Tibial nerve (tissue), 4 donors: ENCODE measurements at regions not wholly inside any gene's neighbourhood (a gene's known extent, or its start where the extent isn't known, plus 50 kb on each side); places are given as distances from the start of the nearest gene placed in this dataset.

ENCODE experiments used
- DNase-seq, 2 donors: peaks; one replicate each; pipeline ENCODE4 v3.0.0-alpha.2; 2019; ENCODE audit warnings: low spot score in 2 of 2
- H3K27ac ChIP-seq, 4 donors: fragments of 200-600 bp; sonication (generic) in 3 of 4; one replicate each; pipeline ENCODE4 v1.5.1; 2017 to 2019; ENCODE audit warnings: mild to moderate bottlenecking in 1 of 4
- H3K27me3 ChIP-seq, 2 donors: fragments of 200-600 bp; sonication (generic) in 1 of 2; one replicate each; pipeline versions ENCODE4 v1.5.1 to v1.6.0; 2017 to 2019
- H3K36me3 ChIP-seq, 3 donors: fragments of 200-600 bp; sonication (generic); one replicate each; pipeline ENCODE4 v1.5.1; 2018 to 2019
- H3K4me1 ChIP-seq, 4 donors: fragments of 200-600 bp; sonication (generic) in 3 of 4; one replicate each; pipeline ENCODE4 v1.5.1; 2017 to 2019
- H3K4me3 ChIP-seq, 4 donors: fragments of 200-600 bp; sonication (generic) in 3 of 4; one replicate each; pipeline ENCODE4 v1.5.1; 2017 to 2019; ENCODE audit warnings: mild to moderate bottlenecking in 1 of 4, moderate library complexity in 1 of 4
- H3K9me3 ChIP-seq, 4 donors: fragments of 200-600 bp; sonication (generic) in 3 of 4; one replicate each; pipeline ENCODE4 v1.5.1; 2017 to 2019
- EP300 ChIP-seq, 2 donors: sonication (generic); formaldehyde crosslinking; IDR thresholded peaks; one replicate each; pipeline ENCODE4 v1.6.1; 2017; ENCODE audit warnings: antibody characterized with exemption in 2 of 2, mild to moderate bottlenecking in 1 of 2
- POLR2A ChIP-seq, 2 donors: fragments of 450-650 bp; IDR thresholded peaks; one replicate each; pipeline ENCODE4 v1.6.1; 2017; ENCODE audit warnings: antibody characterized with exemption in 2 of 2, mild to moderate bottlenecking in 2 of 2, moderate library complexity in 2 of 2
- WGBS, 2 donors: methylation state at CpG; one replicate each; pipeline ENCODE4 v1.1.5; 2018; 5-methylcytosine and 5-hydroxymethylcytosine counted together
- TF ChIP-seq, protein P1 (sequence below), 5 experiments: fragments of 200-600 bp in 3 of 5; fragments of 450-650 bp in 2 of 5; sonication (generic) in 3 of 5; IDR thresholded peaks; one replicate each; pipeline ENCODE4 v1.5.1; 2016 to 2019; ENCODE audit warnings: antibody characterized with exemption in 5 of 5, mild to moderate bottlenecking in 3 of 5, moderate library complexity in 2 of 5

DNA sequence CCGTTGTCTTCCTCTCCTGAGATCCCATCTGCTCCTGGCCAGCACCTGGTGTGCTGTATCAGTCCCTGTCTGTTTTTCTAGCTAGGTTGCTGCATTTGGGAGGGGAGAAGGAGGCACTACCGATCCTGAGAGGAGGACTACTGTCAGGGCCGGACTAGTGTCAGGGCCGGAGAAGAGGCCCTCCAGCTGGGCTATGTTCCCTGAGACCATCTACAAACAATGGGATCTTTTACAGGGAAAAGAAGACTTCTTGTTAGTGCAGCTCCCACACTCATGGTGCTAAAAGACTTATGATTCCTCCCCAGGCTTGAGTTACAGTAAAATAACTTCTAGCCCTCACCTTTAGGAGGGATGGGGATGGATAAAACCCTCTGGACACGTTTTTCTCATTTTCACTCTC is 141.0 kb upstream of the TNR start:
- no peaks in the 10 kb centered on the region for H3K27me3 ChIP-seq
- TF ChIP-seq POLR2A (IDR thresholded peaks at IDR 0.05): no peak
- TF ChIP-seq, protein P1, sequence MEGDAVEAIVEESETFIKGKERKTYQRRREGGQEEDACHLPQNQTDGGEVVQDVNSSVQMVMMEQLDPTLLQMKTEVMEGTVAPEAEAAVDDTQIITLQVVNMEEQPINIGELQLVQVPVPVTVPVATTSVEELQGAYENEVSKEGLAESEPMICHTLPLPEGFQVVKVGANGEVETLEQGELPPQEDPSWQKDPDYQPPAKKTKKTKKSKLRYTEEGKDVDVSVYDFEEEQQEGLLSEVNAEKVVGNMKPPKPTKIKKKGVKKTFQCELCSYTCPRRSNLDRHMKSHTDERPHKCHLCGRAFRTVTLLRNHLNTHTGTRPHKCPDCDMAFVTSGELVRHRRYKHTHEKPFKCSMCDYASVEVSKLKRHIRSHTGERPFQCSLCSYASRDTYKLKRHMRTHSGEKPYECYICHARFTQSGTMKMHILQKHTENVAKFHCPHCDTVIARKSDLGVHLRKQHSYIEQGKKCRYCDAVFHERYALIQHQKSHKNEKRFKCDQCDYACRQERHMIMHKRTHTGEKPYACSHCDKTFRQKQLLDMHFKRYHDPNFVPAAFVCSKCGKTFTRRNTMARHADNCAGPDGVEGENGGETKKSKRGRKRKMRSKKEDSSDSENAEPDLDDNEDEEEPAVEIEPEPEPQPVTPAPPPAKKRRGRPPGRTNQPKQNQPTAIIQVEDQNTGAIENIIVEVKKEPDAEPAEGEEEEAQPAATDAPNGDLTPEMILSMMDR (IDR thresholded peaks at IDR 0.05): no peak
- TF ChIP-seq EP300 (IDR thresholded peaks at IDR 0.05): no peak
- peaks cover 0 to 25% (median 0%) of the 10 kb centered on the region in 4 donors for H3K4me1 ChIP-seq
- H3K9me3 ChIP-seq: no peaks in the 10 kb centered on the region
- DNase-seq: no peak
- 46 to 47% methylated on average over 5 of the region's 5 CpGs for WGBS, 2 donors
- no peaks in the 10 kb centered on the region for H3K36me3 ChIP-seq
- no peak overlapping the region for H3K27ac ChIP-seq
- H3K4me3 ChIP-seq: no peak overlapping the region

DNA sequence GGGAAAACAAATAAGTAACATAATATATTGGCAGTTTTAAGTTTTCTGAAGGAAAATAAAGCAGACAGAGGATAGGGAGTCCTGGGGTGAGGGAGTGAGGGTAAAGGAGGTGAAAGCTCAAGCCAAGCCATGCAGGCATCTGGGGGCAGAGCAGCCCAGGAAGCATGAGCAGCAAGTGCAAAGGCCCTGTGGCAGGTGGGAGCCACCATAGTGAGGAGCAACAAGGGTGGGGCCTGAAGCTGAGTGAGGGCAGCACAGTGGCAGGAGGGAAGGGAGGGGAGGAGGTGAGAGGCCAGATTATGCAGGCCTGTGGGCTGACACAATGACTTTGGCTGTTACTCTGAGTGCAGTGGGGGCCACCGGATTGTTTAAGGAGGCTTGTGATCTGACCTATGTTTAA is 138.8 kb upstream of the TNR start:
- Histone ChIP-seq H3K27ac (no peak overlapping the region), H3K36me3 (no peaks in the 10 kb centered on the region), H3K4me3 (no peak overlapping the region), H3K27me3 (no peaks in the 10 kb centered on the region), H3K4me1 (peaks cover 0 to 18% (median 0%) of the 10 kb centered on the region in 4 donors), H3K9me3 (no peaks in the 10 kb centered on the region)
- DNase-seq: no peak
- 60 to 64% methylated on average over 1 of the region's 1 CpG for WGBS, 2 donors
- TF ChIP-seq EP300 (IDR thresholded peaks at IDR 0.05) (no peak), POLR2A (IDR thresholded peaks at IDR 0.05) (no peak)
- TF ChIP-seq, protein P1 (IDR thresholded peaks at IDR 0.05): no peak

DNA sequence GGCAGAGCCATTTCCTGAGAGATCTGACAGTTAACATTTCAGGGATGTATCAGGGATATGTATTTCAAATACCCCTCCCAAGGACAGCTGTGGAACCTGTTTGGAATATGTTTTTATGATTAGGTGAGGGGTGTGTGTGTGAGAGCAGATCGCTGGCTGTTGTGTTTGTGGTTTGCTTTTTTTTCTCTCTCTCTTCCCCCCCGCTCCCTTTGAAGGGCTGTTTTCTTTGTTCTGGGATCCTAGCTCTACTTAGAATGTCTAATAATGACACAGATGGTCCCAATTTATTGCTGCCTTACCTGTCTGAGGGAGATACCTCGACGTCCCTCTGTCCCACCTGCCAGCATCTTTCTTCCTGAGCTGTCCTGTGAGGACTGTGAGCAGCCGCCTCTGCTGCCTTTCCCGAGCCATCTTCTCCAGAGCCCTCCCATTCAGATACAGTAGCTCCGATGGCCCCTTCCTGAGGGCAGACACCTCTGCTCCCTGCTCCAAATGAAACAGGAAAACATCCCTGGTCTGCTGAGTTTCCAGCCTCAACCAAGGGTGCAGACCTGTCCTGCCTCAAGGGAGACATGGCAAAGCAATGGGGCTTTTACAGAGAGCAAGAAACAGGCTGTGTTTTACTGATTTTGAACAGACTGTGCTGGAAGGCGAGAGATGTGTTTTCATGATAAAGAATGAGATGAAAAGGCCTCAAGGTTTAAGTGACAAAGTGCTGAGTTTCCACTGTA is 138.0 kb upstream of the TNR start:
- DNase-seq: no peak
- Histone ChIP-seq H3K27ac (no peak overlapping the region), H3K4me3 (no peak overlapping the region), H3K27me3 (no peaks in the 10 kb centered on the region), H3K4me1 (peaks cover 0 to 18% (median 0%) of the 10 kb centered on the region in 4 donors), H3K36me3 (no peaks in the 10 kb centered on the region), H3K9me3 (no peaks in the 10 kb centered on the region)
- TF ChIP-seq, protein P1 (IDR thresholded peaks at IDR 0.05): no peak
- no peak for TF ChIP-seq EP300 (IDR thresholded peaks at IDR 0.05)
- no peak for TF ChIP-seq POLR2A (IDR thresholded peaks at IDR 0.05)
- 53 to 61% methylated on average over 8 of the region's 8 CpGs for WGBS, 2 donors

DNA sequence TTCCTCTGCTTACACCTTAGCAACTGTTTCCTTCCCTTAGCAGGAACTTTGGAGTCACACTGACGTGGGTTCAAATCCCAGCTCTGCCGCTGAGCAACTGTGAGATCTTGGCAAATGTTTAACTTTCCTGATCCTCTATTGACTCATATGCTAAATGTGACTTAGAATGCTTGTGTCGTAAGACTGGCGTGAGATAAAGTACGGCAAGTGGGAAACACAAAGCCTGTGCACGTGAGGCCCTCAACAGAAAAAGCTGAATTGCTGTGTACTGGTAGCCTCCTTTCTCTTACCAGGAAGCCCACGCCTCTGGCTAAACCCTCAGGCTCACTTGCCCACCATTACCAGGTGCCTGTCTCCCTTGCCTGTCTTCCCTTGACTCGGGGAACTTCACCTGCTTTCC is 135.4 kb upstream of the TNR start:
- no peak for TF ChIP-seq EP300 (IDR thresholded peaks at IDR 0.05)
- Histone ChIP-seq H3K4me3 (no peak overlapping the region), H3K4me1 (no peaks in the 10 kb centered on the region), H3K9me3 (no peaks in the 10 kb centered on the region), H3K36me3 (no peaks in the 10 kb centered on the region), H3K27ac (no peak overlapping the region), H3K27me3 (no peaks in the 10 kb centered on the region)
- no peak for DNase-seq
- 90 to 95% methylated on average over 8 of the region's 8 CpGs for WGBS, 2 donors

DNA sequence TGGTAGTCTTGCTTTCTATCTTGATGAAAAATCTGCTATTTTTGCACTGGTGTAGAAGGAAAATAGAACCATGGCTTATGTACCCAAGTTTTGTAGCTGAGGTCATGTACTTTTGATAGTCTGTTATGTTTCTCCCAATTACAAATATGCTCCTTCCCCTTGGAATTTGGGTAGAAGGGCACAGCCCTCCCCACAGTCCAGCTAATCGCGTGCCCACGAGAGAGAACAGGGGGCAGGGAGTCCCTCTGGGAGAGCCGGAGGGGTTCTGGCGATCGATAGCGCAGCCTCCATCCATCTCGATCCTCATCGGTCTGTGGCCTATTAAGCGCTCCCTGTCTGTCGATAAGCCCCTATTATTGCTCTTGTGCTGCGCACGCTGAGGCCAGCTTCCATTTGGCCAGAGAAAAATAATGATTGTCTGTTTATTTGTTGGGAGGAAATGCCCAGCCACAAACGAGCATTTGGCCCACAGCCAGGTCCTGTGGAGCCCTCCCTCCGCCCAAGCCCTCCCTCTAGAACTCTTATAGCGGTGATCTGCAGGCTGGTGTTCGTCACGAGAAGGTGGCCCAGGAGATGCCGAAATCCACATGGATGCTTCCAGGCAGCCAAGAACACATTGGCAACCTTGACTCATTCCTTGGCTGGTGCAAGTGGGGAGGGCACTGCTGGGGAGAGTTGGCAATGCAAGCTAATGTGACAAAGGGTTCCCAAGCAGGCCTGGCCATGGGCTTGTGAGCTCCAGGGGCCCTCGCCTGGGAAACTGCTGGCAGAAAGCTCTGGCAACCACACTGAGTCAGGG is 134.7 kb upstream of the TNR start:
- Histone ChIP-seq H3K4me3 (no peak overlapping the region), H3K9me3 (no peaks in the 10 kb centered on the region), H3K36me3 (no peaks in the 10 kb centered on the region), H3K27ac (no peak overlapping the region), H3K4me1 (no peaks in the 10 kb centered on the region), H3K27me3 (no peaks in the 10 kb centered on the region)
- TF ChIP-seq, protein P1 (IDR thresholded peaks at IDR 0.05): no peak
- TF ChIP-seq EP300 (IDR thresholded peaks at IDR 0.05): no peak
- no peak for TF ChIP-seq POLR2A (IDR thresholded peaks at IDR 0.05)
- 79 to 81% methylated on average over 20 of the region's 20 CpGs for WGBS, 2 donors
- no peak for DNase-seq
